H1 (cell line): ENCODE measurements at regions not wholly inside any gene's neighbourhood (a gene's known extent, or its start where the extent isn't known, plus 50 kb on each side); places are given as distances from the start of the nearest gene placed in this dataset.

ENCODE experiments used
- CTCF ChIA-PET: fragments of 300-600 bp; sonication (Branson Sonifier 250); formaldehyde crosslinking; loops from one replicate; lab custom pipeline; 2021; ENCODE audit not compliant: partially characterized antibody; lab: Charles Lee
- POLR2A ChIA-PET: fragments of 300-600 bp; sonication (Branson Sonifier 250); formaldehyde crosslinking; loops from one replicate; lab custom pipeline; 2021; ENCODE audit warnings: inconsistent platforms; ENCODE audit not compliant: partially characterized antibody; lab: Charles Lee
- DNase-seq, 2 experiments: peaks; one replicate each; pipeline versions ENCODE4 v3.0.0 to v3.0.0-alpha.2; 2010 to 2022; ENCODE audit warnings: low spot score in 2 of 2, low read depth in 1 of 2, mixed read lengths in 1 of 2
- FAIRE-seq: peaks from 2 replicates; lab custom pipeline; 2011; peaks lifted over from hg19 to GRCh38; lab: Jason Lieb, UNC
- H2AFZ ChIP-seq: 2 replicates; pipeline ENCODE4 v1.8.1; 2012; ENCODE audit warnings: low read length, inconsistent platforms
- H2AK5ac ChIP-seq: 2 replicates; pipeline ENCODE4 v1.6.1; 2013; ENCODE audit warnings: low read depth, low read length
- H2BK120ac ChIP-seq: replicated peaks from 2 replicates; pipeline ENCODE3; 2013; ENCODE audit warnings: low read depth, low read length, inconsistent platforms
- H2BK12ac ChIP-seq: 2 replicates; pipeline ENCODE4 v1.6.1; 2013; ENCODE audit warnings: low read depth, low read length
- H2BK15ac ChIP-seq: 2 replicates; pipeline ENCODE4 v1.6.1; 2013; ENCODE audit warnings: low read length
- H2BK20ac ChIP-seq: 2 replicates; pipeline ENCODE4 v1.6.1; 2013; ENCODE audit warnings: low read length
- H2BK5ac ChIP-seq: 2 replicates; pipeline ENCODE4 v1.6.1; 2013; ENCODE audit warnings: low read depth, low read length
- H3K14ac ChIP-seq: 2 replicates; pipeline ENCODE4 v1.6.1; 2013; ENCODE audit warnings: inconsistent platforms; ENCODE audit not compliant: insufficient read length
- H3K18ac ChIP-seq: 2 replicates; pipeline ENCODE4 v1.6.1; 2013; ENCODE audit warnings: low read length; ENCODE audit errors: extremely low read depth
- H3K23ac ChIP-seq: 2 replicates; pipeline ENCODE4 v1.6.1; 2013; ENCODE audit warnings: inconsistent platforms; ENCODE audit not compliant: insufficient read length
- H3K23me2 ChIP-seq: 2 replicates; pipeline ENCODE4 v1.6.1; 2013; ENCODE audit warnings: low read depth, low read length
- H3K27ac ChIP-seq: 2 replicates; pipeline ENCODE4 v1.6.1; 2011; ENCODE audit warnings: low read depth, low read length, inconsistent platforms
- H3K27me3 ChIP-seq, 4 experiments: replicated peaks in 1 of 4; 1 replicate in 1 of 4; 2 replicates in 3 of 4; pipeline versions ENCODE4 v1.6.1 to v1.8.1; 2011 to 2013; ENCODE audit warnings: low read length in 3 of 4, mild to moderate bottlenecking in 3 of 4, inconsistent platforms in 2 of 4, mixed read lengths in 2 of 4, moderate library complexity in 1 of 4; ENCODE audit not compliant: control insufficient read depth in 3 of 4, insufficient read depth in 3 of 4; ENCODE audit errors: extremely low read depth in 1 of 4
- H3K36me3 ChIP-seq, 4 experiments: 2 replicates each; pipeline versions ENCODE4 v1.6.1 to v1.8.1; 2011 to 2013; ENCODE audit warnings: mild to moderate bottlenecking in 4 of 4, low read length in 3 of 4, moderate library complexity in 2 of 4, control low read depth in 1 of 4, inconsistent platforms in 1 of 4; ENCODE audit not compliant: insufficient read depth in 4 of 4, control insufficient read depth in 2 of 4
- H3K4ac ChIP-seq: replicated peaks from 2 replicates; pipeline ENCODE3; 2013; ENCODE audit warnings: low read length, low read depth, mixed read lengths, inconsistent platforms; ENCODE audit not compliant: insufficient read length
- H3K4me1 ChIP-seq, 4 experiments: replicated peaks in 1 of 4; 1 replicate in 1 of 4; 2 replicates in 3 of 4; pipeline versions ENCODE4 v1.6.1 to v1.8.1; 2011 to 2013; ENCODE audit warnings: low read length in 3 of 4, inconsistent platforms in 2 of 4, mixed read lengths in 1 of 4; ENCODE audit not compliant: insufficient read depth in 4 of 4, control insufficient read depth in 3 of 4
- H3K4me2 ChIP-seq, 2 experiments: 2 replicates each; pipeline versions ENCODE4 v1.6.1 to v1.8.1; 2011 to 2013; ENCODE audit warnings: low read depth in 2 of 2, low read length in 2 of 2, control low read depth in 1 of 2, inconsistent platforms in 1 of 2, mild to moderate bottlenecking in 1 of 2; ENCODE audit not compliant: insufficient read depth in 1 of 2
- H3K4me3 ChIP-seq, 4 experiments: fragments of 200-600, 300-600 bp in 1 of 4; sonication (generic), shearing (Covaris generic), sonication (Bioruptor Twin) in 1 of 4; 2 replicates each; pipeline versions ENCODE4 v1.5.1 to v1.8.1; 2011 to 2016; ENCODE audit warnings: low read length in 4 of 4, low read depth in 3 of 4, control low read depth in 2 of 4, inconsistent platforms in 2 of 4, mild to moderate bottlenecking in 2 of 4, mixed read lengths in 1 of 4, moderate library complexity in 1 of 4; ENCODE audit not compliant: insufficient read depth in 2 of 4; ENCODE audit errors: extremely low read depth in 1 of 4
- H3K56ac ChIP-seq: replicated peaks from 2 replicates; pipeline ENCODE3; 2013; ENCODE audit warnings: low read depth, mild to moderate bottlenecking, mixed read lengths, low read length, inconsistent platforms; ENCODE audit not compliant: insufficient read length
- H3K79me1 ChIP-seq: 2 replicates; pipeline ENCODE4 v1.6.1; 2013; ENCODE audit warnings: low read depth, low read length, control low read depth
- H3K79me2 ChIP-seq, 2 experiments: 2 replicates each; pipeline versions ENCODE4 v1.6.1 to v1.8.1; 2012 to 2013; ENCODE audit warnings: low read length in 2 of 2, mild to moderate bottlenecking in 2 of 2, inconsistent platforms in 1 of 2; ENCODE audit not compliant: insufficient read depth in 2 of 2, control insufficient read depth in 1 of 2
- H3K9ac ChIP-seq, 4 experiments: replicated peaks in 1 of 4; 1 replicate in 1 of 4; 2 replicates in 3 of 4; pipeline versions ENCODE4 v1.6.1 to v1.8.1; 2011 to 2013; ENCODE audit warnings: low read depth in 3 of 4, low read length in 3 of 4, control low read depth in 2 of 4, mild to moderate bottlenecking in 2 of 4, moderate library complexity in 2 of 4, inconsistent platforms in 1 of 4; ENCODE audit errors: extremely low read depth in 1 of 4
- H3K9me3 ChIP-seq, 2 experiments: 2 replicates each; pipeline versions ENCODE4 v1.6.1 to v1.8.1; 2012 to 2013; ENCODE audit warnings: mild to moderate bottlenecking in 2 of 2, moderate library complexity in 2 of 2, control low read depth in 1 of 2, inconsistent platforms in 1 of 2, low read depth in 1 of 2, low read length in 1 of 2, mixed read lengths in 1 of 2; ENCODE audit not compliant: insufficient read depth in 2 of 2
- H4K20me1 ChIP-seq, 2 experiments: replicated peaks in 1 of 2; 2 replicates each; pipeline versions ENCODE3 to v1.8.1; 2011 to 2013; ENCODE audit warnings: inconsistent platforms in 2 of 2, low read length in 2 of 2, mild to moderate bottlenecking in 1 of 2; ENCODE audit not compliant: insufficient read depth in 2 of 2, control insufficient read depth in 1 of 2
- H4K5ac ChIP-seq: 2 replicates; pipeline ENCODE4 v1.6.1; 2013; ENCODE audit warnings: low read length, low read depth, mixed read lengths, inconsistent platforms; ENCODE audit not compliant: insufficient read length
- H4K8ac ChIP-seq: 2 replicates; pipeline ENCODE4 v1.8.0; 2013; ENCODE audit warnings: mild to moderate bottlenecking, moderate library complexity, low read length, inconsistent platforms; ENCODE audit not compliant: insufficient read depth; ENCODE audit errors: extremely low read depth
- H4K91ac ChIP-seq: replicated peaks from 2 replicates; pipeline ENCODE3; 2013; ENCODE audit warnings: low read length, mixed read lengths, inconsistent platforms; ENCODE audit not compliant: insufficient read length
- ASH2L ChIP-seq: fragments of 200-600, 300-600 bp; sonication (generic); IDR thresholded peaks from one replicate; pipeline ENCODE4 v1.7.1; 2017; ENCODE audit warnings: low read length
- BCL11A ChIP-seq, 2 experiments: IDR thresholded peaks; one replicate each; pipeline ENCODE4 v1.6.1; 2011; ENCODE audit warnings: low read depth in 2 of 2, low read length in 2 of 2, mild to moderate bottlenecking in 2 of 2
- CREB1 ChIP-seq: IDR thresholded peaks from 2 replicates; pipeline ENCODE4 v1.6.1; 2012; ENCODE audit warnings: inconsistent platforms
- GABPA ChIP-seq: IDR thresholded peaks from 2 replicates; pipeline ENCODE4 v1.6.1; 2011; ENCODE audit warnings: mild to moderate bottlenecking, low read length, moderate library complexity, borderline replicate concordance; ENCODE audit not compliant: insufficient read depth
- GTF2F1 ChIP-seq: IDR thresholded peaks from 2 replicates; pipeline ENCODE4 v1.6.1; 2012; ENCODE audit warnings: low read depth, low read length, improper control_type of control experiment, borderline replicate concordance
- HDAC2 ChIP-seq, 2 experiments: fragments of 300-600 bp in 1 of 2; sonication (generic) in 1 of 2; IDR thresholded peaks; 2 replicates each; pipeline ENCODE4 v1.6.1; 2011 to 2012; ENCODE audit warnings: low read depth in 2 of 2, low read length in 2 of 2, mild to moderate bottlenecking in 2 of 2, moderate library complexity in 2 of 2, borderline replicate concordance in 1 of 2, inconsistent platforms in 1 of 2
- KDM5A ChIP-seq: fragments of 200-600 bp; IDR thresholded peaks from 2 replicates; pipeline ENCODE4 v1.7.1; 2012; ENCODE audit warnings: mild to moderate bottlenecking, low read length, inconsistent platforms, mixed read lengths
- WGBS, 2 experiments: shearing (Covaris generic) in 1 of 2; methylation state at CpG; one replicate each; pipeline versions ENCODE4 v1.1.6 to v1.1.7; 2013 to 2015; ENCODE audit warnings: low lambda C conversion rate in 2 of 2, mixed read lengths in 2 of 2, inconsistent platforms in 1 of 2, low coverage in 1 of 2, missing lambda C conversion rate in 1 of 2; ENCODE audit not compliant: insufficient replicate concordance in 2 of 2, insufficient coverage in 1 of 2, insufficient read length in 1 of 2; ENCODE audit errors: extremely low coverage in 1 of 2, missing lambda C conversion rate in 1 of 2; 5-methylcytosine and 5-hydroxymethylcytosine counted together

DNA sequence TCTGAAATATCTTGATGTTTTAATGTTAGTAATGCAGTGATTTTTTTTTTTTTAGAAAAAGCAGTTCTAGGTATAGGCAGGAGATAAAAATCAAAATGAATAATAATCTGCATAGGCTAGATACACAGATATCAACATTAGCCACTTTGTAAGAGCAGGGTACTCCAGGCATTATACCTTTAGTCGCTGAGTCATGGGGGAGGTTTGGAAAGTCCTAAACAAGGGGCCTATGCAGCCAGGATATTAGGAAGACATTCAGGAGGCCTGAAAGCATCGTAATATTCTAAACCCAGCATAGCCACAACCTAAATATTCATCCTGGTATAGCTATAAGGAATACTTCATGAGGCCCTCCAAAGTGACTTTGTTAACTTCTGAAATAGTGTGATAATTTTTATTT, 258.1 kb upstream of the NECTIN3 start:
- Histone ChIP-seq H4K20me1 (no peaks in the 10 kb centered on the region), H3K36me3 (no peaks in the 10 kb centered on the region), H3K18ac (no peak overlapping the region), H3K4me1 (no peaks in the 10 kb centered on the region), H3K14ac (no peak overlapping the region), H2AFZ (no peak overlapping the region), H3K4me3 (no peak overlapping the region), H2BK20ac (no peak overlapping the region), H3K56ac (no peak overlapping the region), H3K4me2 (no peak overlapping the region), H3K27ac (no peak overlapping the region), H3K23me2 (no peaks in the 10 kb centered on the region), H3K4ac (no peak overlapping the region), H3K27me3 (peaks cover 0 to 1% (median 0%) of the 10 kb centered on the region in 4 experiments; a peak in 1 of 7 replicates), H4K91ac (no peak overlapping the region), H2AK5ac (no peak overlapping the region), H4K5ac (no peak overlapping the region), H2BK120ac (no peak overlapping the region), H3K9me3 (no peaks in the 10 kb centered on the region), H2BK15ac (no peak overlapping the region), H2BK5ac (no peak overlapping the region), H3K9ac (no peak overlapping the region), H4K8ac (no peak overlapping the region), H2BK12ac (no peak overlapping the region), H3K23ac (no peak overlapping the region), H3K79me2 (no peaks in the 10 kb centered on the region), H3K79me1 (no peaks in the 10 kb centered on the region)
- no peak for FAIRE-seq
- WGBS, 2 experiments: 91% methylated on average over 2 of the region's 2 CpGs; no CpG with 5 or more reads in 1 of the 2 experiments
- CTCF ChIA-PET: no interaction called here
- POLR2A ChIA-PET: no interaction called here
- no peak for TF ChIP-seq GTF2F1
- TF ChIP-seq GABPA: no peak
- TF ChIP-seq CREB1: no peak
- no peak for TF ChIP-seq HDAC2 (IDR thresholded peaks at IDR 0.05; ENCODE audit: borderline replicate concordance in 1 of 2, low read depth in 2 of 2, low read length in 2 of 2)
- TF ChIP-seq KDM5A: no peak
- TF ChIP-seq BCL11A (IDR thresholded peaks at IDR 0.05; ENCODE audit: low read depth in 2 of 2, low read length in 2 of 2): no peak
- no peak for TF ChIP-seq ASH2L
- no peak for DNase-seq
